Liver (tissue), 3 donors: ENCODE measurements at regions not wholly inside any gene's neighbourhood (a gene's known extent, or its start where the extent isn't known, plus 50 kb on each side); places are given as distances from the start of the nearest gene placed in this dataset.

Experiments
- CTCF ChIP-seq: fragments of 150-350 bp; IDR thresholded peaks from 2 replicates; pipeline ENCODE4 v1.5.1; 2017; ENCODE audit warnings: improper control_type of control experiment, low read depth, low read length; ENCODE audit not compliant: missing input control
- GABPA ChIP-seq, 2 donors: IDR thresholded peaks in 1 of 2; conservative IDR thresholded peaks in 1 of 2; 2 replicates each; pipeline ENCODE4 v1.6.1; 2016; ENCODE audit warnings: antibody characterized with exemption in 2 of 2, mild to moderate bottlenecking in 1 of 2, moderate library complexity in 1 of 2
- MAX ChIP-seq: IDR thresholded peaks from 2 replicates; pipeline ENCODE4 v1.6.1; 2016; ENCODE audit warnings: antibody characterized with exemption
- REST ChIP-seq: IDR thresholded peaks from 2 replicates; pipeline ENCODE4 v1.6.1; 2016; ENCODE audit warnings: antibody characterized with exemption, mild to moderate bottlenecking
- donor health status: healthy.
- donor health status: healthy.

GRCh38 chr1:195956845-195957244 is 651.4 kb downstream of the KCNT2 start:
- TF ChIP-seq GABPA (IDR thresholded peaks at IDR 0.05 in 1 of 2, conservative IDR thresholded peaks at IDR 0.05 in 1 of 2) (no peak), MAX (no peak), REST (no peak), CTCF (no peak)
